Chondrocyte (in vitro differentiated cells): ENCODE measurements at regions not wholly inside any gene's neighbourhood (a gene's known extent, or its start where the extent isn't known, plus 50 kb on each side); places are given as distances from the start of the nearest gene placed in this dataset.

Source experiments
- DNase-seq: peaks from one replicate; pipeline ENCODE4 v3.0.0; 2021; ENCODE audit warnings: mixed read lengths, low spot score
- H3K27ac Mint-ChIP-seq: one replicate; pipeline ENCODE4 v1.8.0; 2021; ENCODE audit warnings: mild to moderate bottlenecking, moderate library complexity, mixed read lengths; ENCODE audit not compliant: unreplicated experiment
- H3K27me3 Mint-ChIP-seq: 2 replicates; pipeline ENCODE4 v1.8.0; 2021; ENCODE audit warnings: low read depth, mixed read lengths
- H3K36me3 Mint-ChIP-seq: 2 replicates; pipeline ENCODE4 v1.8.0; 2021; ENCODE audit warnings: low read depth, mixed read lengths
- H3K4me1 Mint-ChIP-seq: 2 replicates; pipeline ENCODE4 v1.8.0; 2021; ENCODE audit warnings: low read depth, mild to moderate bottlenecking, mixed read lengths
- H3K4me3 Mint-ChIP-seq: one replicate; pipeline ENCODE4 v1.8.0; 2021; ENCODE audit warnings: mild to moderate bottlenecking, moderate library complexity, mixed read lengths; ENCODE audit not compliant: unreplicated experiment
- H3K9me3 Mint-ChIP-seq: 2 replicates; pipeline ENCODE4 v1.8.0; 2021; ENCODE audit warnings: low read depth, mixed read lengths
- CTCF ChIP-seq: fragments of 200-600 bp; sonication (generic); IDR thresholded peaks from 2 replicates; pipeline ENCODE4 v1.5.0; 2021; ENCODE audit warnings: antibody characterized with exemption, mild to moderate bottlenecking, moderate library complexity

DNA sequence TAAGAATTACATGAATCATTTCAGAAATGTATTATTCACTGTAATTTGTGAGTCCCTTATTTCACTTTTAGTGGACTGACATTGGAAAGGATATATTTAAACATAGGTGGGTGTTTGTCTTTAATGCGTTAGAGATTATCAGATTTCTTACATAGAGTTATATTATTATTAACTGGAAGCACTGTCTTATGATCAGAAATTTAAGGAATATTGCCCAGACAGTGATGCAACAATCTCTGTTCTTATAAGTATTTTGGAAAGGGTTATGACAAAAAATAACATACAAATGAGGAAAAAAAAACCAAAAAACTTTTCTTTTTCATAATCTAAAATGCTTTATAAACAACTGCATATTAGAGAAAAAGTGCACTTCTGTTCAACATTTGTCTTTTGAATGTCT is 836.6 kb downstream of the SLC6A15 start:
- Mint-ChIP-seq H3K36me3 (no peaks in the 10 kb centered on the region), H3K27me3 (no peaks in the 10 kb centered on the region), H3K27ac (no peak overlapping the region), H3K4me1 (no peaks in the 10 kb centered on the region), H3K4me3 (no peak overlapping the region), H3K9me3 (no peaks in the 10 kb centered on the region)
- TF ChIP-seq CTCF = no peak
- no peak for DNase-seq

DNA sequence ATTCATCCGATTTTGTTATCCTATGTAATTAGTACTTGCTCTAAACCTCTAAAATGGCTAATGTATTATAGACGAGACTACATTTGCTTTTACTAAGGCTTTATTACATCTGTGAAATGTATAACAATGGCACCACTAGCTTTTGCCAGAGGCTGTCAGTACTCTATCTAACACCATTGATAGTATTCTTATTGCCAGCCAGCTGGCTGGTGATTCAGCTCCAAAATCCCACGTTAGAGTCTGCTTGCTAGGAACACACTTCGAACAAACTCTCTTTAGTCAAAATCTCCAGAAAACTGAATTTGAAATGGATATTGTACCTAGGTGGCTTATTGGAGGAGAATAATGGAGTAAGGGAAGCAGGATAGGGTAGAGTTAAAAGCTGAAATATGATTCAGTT is 839.2 kb downstream of the SLC6A15 start:
- H3K4me3 Mint-ChIP-seq = no peak overlapping the region
- no peaks in the 10 kb centered on the region for H3K9me3 Mint-ChIP-seq
- no peaks in the 10 kb centered on the region for H3K4me1 Mint-ChIP-seq
- no peaks in the 10 kb centered on the region for H3K27me3 Mint-ChIP-seq
- DNase-seq = no peak
- H3K36me3 Mint-ChIP-seq = no peaks in the 10 kb centered on the region
- TF ChIP-seq CTCF = no peak
- no peak overlapping the region for H3K27ac Mint-ChIP-seq

DNA sequence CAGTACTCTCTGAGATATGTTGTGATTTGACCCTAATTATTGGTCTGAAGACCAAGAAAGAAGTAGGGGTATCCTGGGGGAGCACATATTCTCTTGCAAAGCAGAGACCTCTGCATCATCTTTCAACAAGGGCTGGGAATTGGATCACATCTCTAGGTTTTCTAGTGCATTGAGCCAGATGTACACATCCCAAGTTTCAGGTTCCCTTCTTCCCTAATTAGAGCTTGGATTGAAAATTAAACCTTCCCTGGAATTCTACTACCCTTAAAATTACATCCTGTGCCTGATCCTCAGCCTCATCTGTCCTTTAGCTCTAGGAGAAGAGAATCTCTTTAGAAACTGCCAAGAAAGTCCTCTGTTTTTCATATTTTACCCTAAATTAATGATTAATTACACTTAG is 839.6 kb downstream of the SLC6A15 start:
- Mint-ChIP-seq H3K27me3 (no peaks in the 10 kb centered on the region), H3K4me3 (no peak overlapping the region), H3K9me3 (no peaks in the 10 kb centered on the region), H3K4me1 (no peaks in the 10 kb centered on the region), H3K27ac (no peak overlapping the region), H3K36me3 (no peaks in the 10 kb centered on the region)
- DNase-seq = no peak
- no peak for TF ChIP-seq CTCF

DNA sequence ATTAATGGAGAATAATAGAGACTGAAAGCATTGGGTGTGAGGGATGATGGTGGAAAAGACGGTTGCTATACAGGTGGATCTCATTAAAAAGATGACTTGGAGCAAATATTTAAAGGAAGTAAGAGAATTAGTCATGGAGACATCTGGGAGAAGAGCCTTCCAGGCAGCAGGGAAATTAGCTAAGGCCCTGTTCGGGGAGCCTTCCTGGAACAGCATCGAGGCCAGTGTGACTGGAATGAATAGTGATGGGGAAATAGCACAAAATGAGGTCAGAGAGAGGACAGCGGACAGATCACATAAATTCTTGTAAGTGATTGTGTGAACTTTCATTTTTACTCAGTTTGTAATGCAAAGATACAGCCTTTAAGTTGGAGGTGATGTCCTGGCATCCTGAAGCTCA is 842.3 kb downstream of the SLC6A15 start:
- no peaks in the 10 kb centered on the region for H3K27me3 Mint-ChIP-seq
- no peaks in the 10 kb centered on the region for H3K4me1 Mint-ChIP-seq
- no peaks in the 10 kb centered on the region for H3K9me3 Mint-ChIP-seq
- no peak overlapping the region for H3K27ac Mint-ChIP-seq
- TF ChIP-seq CTCF = no peak
- H3K36me3 Mint-ChIP-seq = no peaks in the 10 kb centered on the region
- DNase-seq = no peak
- H3K4me3 Mint-ChIP-seq = no peak overlapping the region

DNA sequence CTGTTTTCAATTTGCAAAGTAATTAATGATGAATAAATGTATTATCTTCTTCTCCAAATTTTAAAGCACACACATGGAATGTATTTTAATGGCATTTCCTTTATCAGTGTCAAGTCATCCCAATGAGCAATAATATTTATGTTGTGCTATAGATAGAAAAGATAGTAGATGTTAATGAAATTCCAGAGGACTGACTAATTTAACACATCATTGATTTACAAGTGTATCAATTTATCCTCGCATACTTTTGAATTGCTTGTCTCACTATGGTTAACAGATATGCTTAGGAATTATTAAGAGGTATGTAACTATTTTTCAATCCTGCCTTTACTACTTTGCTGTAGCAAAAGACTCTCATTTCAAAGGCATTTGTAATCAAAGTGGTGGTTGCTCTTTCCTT is 842.9 kb downstream of the SLC6A15 start:
- Mint-ChIP-seq H3K4me1 (no peaks in the 10 kb centered on the region), H3K4me3 (no peak overlapping the region), H3K9me3 (no peaks in the 10 kb centered on the region), H3K36me3 (no peaks in the 10 kb centered on the region), H3K27ac (no peak overlapping the region), H3K27me3 (no peaks in the 10 kb centered on the region)
- no peak for DNase-seq
- TF ChIP-seq CTCF = no peak
